ENCODE measurements at regions not wholly inside any gene's neighbourhood (a gene's known extent, or its start where the extent isn't known, plus 50 kb on each side); places are given as distances from the start of the nearest gene placed in this dataset.

- Histone ChIP-seq H3K9me3 (ENCODE audit: control insufficient read depth, low read depth, low read length) (no peaks in the 10 kb centered on the region), H3K27me3 (ENCODE audit: control insufficient read depth, insufficient read depth, low read length) (peaks cover 37% of the 10 kb centered on the region), H3K9ac (ENCODE audit: low read length) (no peak overlapping the region), H3K4me1 (ENCODE audit: control insufficient read depth, low read depth, low read length) (no peaks in the 10 kb centered on the region), H3K27ac (ENCODE audit: low read length) (no peak overlapping the region), H3K36me3 (ENCODE audit: control insufficient read depth, low read depth, low read length) (no peaks in the 10 kb centered on the region), H3K4me3 (ENCODE audit: low read length) (no peak overlapping the region)
These were observed 310.1 kb upstream of the C16orf82 start for GRCh38 chr16:26756633-26757032.

- Histone ChIP-seq H3K4me1 (ENCODE audit: control insufficient read depth, low read depth, low read length) (no peaks in the 10 kb centered on the region), H3K9me3 (ENCODE audit: control insufficient read depth, low read depth, low read length) (no peaks in the 10 kb centered on the region), H3K9ac (ENCODE audit: low read length) (no peak overlapping the region), H3K36me3 (ENCODE audit: control insufficient read depth, low read depth, low read length) (no peaks in the 10 kb centered on the region), H3K4me3 (ENCODE audit: low read length) (no peak overlapping the region), H3K27me3 (ENCODE audit: control insufficient read depth, insufficient read depth, low read length) (no peaks in the 10 kb centered on the region), H3K27ac (ENCODE audit: low read length) (no peak overlapping the region)
These were observed 304.1 kb upstream of the C16orf82 start for GRCh38 chr16:26762594-26762993.

- Histone ChIP-seq H3K27me3 (ENCODE audit: control insufficient read depth, insufficient read depth, low read length) (peaks cover 6% of the 10 kb centered on the region), H3K27ac (ENCODE audit: low read length) (no peak overlapping the region), H3K4me3 (ENCODE audit: low read length) (no peak overlapping the region), H3K36me3 (ENCODE audit: control insufficient read depth, low read depth, low read length) (no peaks in the 10 kb centered on the region), H3K4me1 (ENCODE audit: control insufficient read depth, low read depth, low read length) (no peaks in the 10 kb centered on the region), H3K9me3 (ENCODE audit: control insufficient read depth, low read depth, low read length) (no peaks in the 10 kb centered on the region), H3K9ac (ENCODE audit: low read length) (no peak overlapping the region)
These were observed 301.6 kb upstream of the C16orf82 start for GRCh38 chr16:26765087-26765486.

- Histone ChIP-seq H3K27ac (ENCODE audit: low read length) (no peak overlapping the region), H3K36me3 (ENCODE audit: control insufficient read depth, low read depth, low read length) (no peaks in the 10 kb centered on the region), H3K4me3 (ENCODE audit: low read length) (no peak overlapping the region), H3K4me1 (ENCODE audit: control insufficient read depth, low read depth, low read length) (no peaks in the 10 kb centered on the region), H3K27me3 (ENCODE audit: control insufficient read depth, insufficient read depth, low read length) (peaks cover 9% of the 10 kb centered on the region), H3K9me3 (ENCODE audit: control insufficient read depth, low read depth, low read length) (no peaks in the 10 kb centered on the region), H3K9ac (ENCODE audit: low read length) (no peak overlapping the region)
These were observed 298.2 kb upstream of the C16orf82 start for GRCh38 chr16:26768385-26769010.

- peaks cover 9% of the 10 kb centered on the region for H3K27me3 ChIP-seq (ENCODE audit: control insufficient read depth, insufficient read depth, low read length)
- H3K4me3 ChIP-seq (ENCODE audit: low read length): no peak overlapping the region
These were observed 296.2 kb upstream of the C16orf82 start for GRCh38 chr16:26770547-26770946.

GRCh38 chr16:26772503-26772902, 294.2 kb upstream of the C16orf82 start:
- Histone ChIP-seq H3K27ac (ENCODE audit: low read length) (no peak overlapping the region), H3K4me3 (ENCODE audit: low read length) (no peak overlapping the region), H3K9ac (ENCODE audit: low read length) (no peak overlapping the region), H3K9me3 (ENCODE audit: control insufficient read depth, low read depth, low read length) (no peaks in the 10 kb centered on the region), H3K27me3 (ENCODE audit: control insufficient read depth, insufficient read depth, low read length) (peaks cover 9% of the 10 kb centered on the region), H3K36me3 (ENCODE audit: control insufficient read depth, low read depth, low read length) (no peaks in the 10 kb centered on the region), H3K4me1 (ENCODE audit: control insufficient read depth, low read depth, low read length) (no peaks in the 10 kb centered on the region)

More at GRCh38 chr16:26770547-26770946, 296.2 kb upstream of the C16orf82 start:
- Histone ChIP-seq H3K27ac (ENCODE audit: low read length) (no peak overlapping the region), H3K9ac (ENCODE audit: low read length) (no peak overlapping the region), H3K36me3 (ENCODE audit: control insufficient read depth, low read depth, low read length) (no peaks in the 10 kb centered on the region), H3K9me3 (ENCODE audit: control insufficient read depth, low read depth, low read length) (no peaks in the 10 kb centered on the region), H3K4me1 (ENCODE audit: control insufficient read depth, low read depth, low read length) (no peaks in the 10 kb centered on the region)

- Histone ChIP-seq H3K27me3 (ENCODE audit: control insufficient read depth, insufficient read depth, low read length) (no peaks in the 10 kb centered on the region), H3K36me3 (ENCODE audit: control insufficient read depth, low read depth, low read length) (no peaks in the 10 kb centered on the region), H3K9ac (ENCODE audit: low read length) (no peak overlapping the region), H3K4me1 (ENCODE audit: control insufficient read depth, low read depth, low read length) (no peaks in the 10 kb centered on the region), H3K27ac (ENCODE audit: low read length) (no peak overlapping the region), H3K4me3 (ENCODE audit: low read length) (no peak overlapping the region), H3K9me3 (ENCODE audit: control insufficient read depth, low read depth, low read length) (no peaks in the 10 kb centered on the region)
These were observed 288.9 kb upstream of the C16orf82 start for GRCh38 chr16:26777821-26778220.

GRCh38 chr16:26787924-26788323, 278.8 kb upstream of the C16orf82 start:
- no peak overlapping the region for H3K4me3 ChIP-seq (ENCODE audit: low read length)
- H3K27ac ChIP-seq (ENCODE audit: low read length): no peak overlapping the region
- H3K9ac ChIP-seq (ENCODE audit: low read length): no peak overlapping the region
- H3K9me3 ChIP-seq (ENCODE audit: control insufficient read depth, low read depth, low read length): no peaks in the 10 kb centered on the region
- H3K27me3 ChIP-seq (ENCODE audit: control insufficient read depth, insufficient read depth, low read length): no peaks in the 10 kb centered on the region
- no peaks in the 10 kb centered on the region for H3K36me3 ChIP-seq (ENCODE audit: control insufficient read depth, low read depth, low read length)
- no peaks in the 10 kb centered on the region for H3K4me1 ChIP-seq (ENCODE audit: control insufficient read depth, low read depth, low read length)

GRCh38 chr16:26791169-26791568, 275.6 kb upstream of the C16orf82 start:
- Histone ChIP-seq H3K4me3 (ENCODE audit: low read length) (no peak overlapping the region), H3K9me3 (ENCODE audit: control insufficient read depth, low read depth, low read length) (no peaks in the 10 kb centered on the region), H3K27me3 (ENCODE audit: control insufficient read depth, insufficient read depth, low read length) (no peaks in the 10 kb centered on the region), H3K27ac (ENCODE audit: low read length) (no peak overlapping the region), H3K36me3 (ENCODE audit: control insufficient read depth, low read depth, low read length) (no peaks in the 10 kb centered on the region), H3K4me1 (ENCODE audit: control insufficient read depth, low read depth, low read length) (no peaks in the 10 kb centered on the region), H3K9ac (ENCODE audit: low read length) (no peak overlapping the region)

GRCh38 chr16:26795184-26795583, 271.5 kb upstream of the C16orf82 start:
- no peaks in the 10 kb centered on the region for H3K4me1 ChIP-seq (ENCODE audit: control insufficient read depth, low read depth, low read length)
- H3K27me3 ChIP-seq (ENCODE audit: control insufficient read depth, insufficient read depth, low read length): no peaks in the 10 kb centered on the region
- H3K36me3 ChIP-seq (ENCODE audit: control insufficient read depth, low read depth, low read length): no peaks in the 10 kb centered on the region
- no peak overlapping the region for H3K27ac ChIP-seq (ENCODE audit: low read length)
- H3K4me3 ChIP-seq (ENCODE audit: low read length): no peak overlapping the region
- H3K9ac ChIP-seq (ENCODE audit: low read length): no peak overlapping the region
- H3K9me3 ChIP-seq (ENCODE audit: control insufficient read depth, low read depth, low read length): no peaks in the 10 kb centered on the region

- Histone ChIP-seq H3K4me1 (ENCODE audit: control insufficient read depth, low read depth, low read length) (no peaks in the 10 kb centered on the region), H3K27me3 (ENCODE audit: control insufficient read depth, insufficient read depth, low read length) (no peaks in the 10 kb centered on the region), H3K4me3 (ENCODE audit: low read length) (no peak overlapping the region), H3K9me3 (ENCODE audit: control insufficient read depth, low read depth, low read length) (no peaks in the 10 kb centered on the region), H3K36me3 (ENCODE audit: control insufficient read depth, low read depth, low read length) (no peaks in the 10 kb centered on the region), H3K9ac (ENCODE audit: low read length) (no peak overlapping the region), H3K27ac (ENCODE audit: low read length) (no peak overlapping the region)
These were observed 265.1 kb upstream of the C16orf82 start for GRCh38 chr16:26801628-26802027.

- H3K36me3 ChIP-seq (ENCODE audit: control insufficient read depth, low read depth, low read length): no peaks in the 10 kb centered on the region
- no peak overlapping the region for H3K9ac ChIP-seq (ENCODE audit: low read length)
- no peak overlapping the region for H3K4me3 ChIP-seq (ENCODE audit: low read length)
- H3K4me1 ChIP-seq (ENCODE audit: control insufficient read depth, low read depth, low read length): no peaks in the 10 kb centered on the region
- no peaks in the 10 kb centered on the region for H3K9me3 ChIP-seq (ENCODE audit: control insufficient read depth, low read depth, low read length)
- H3K27me3 ChIP-seq (ENCODE audit: control insufficient read depth, insufficient read depth, low read length): no peaks in the 10 kb centered on the region
- H3K27ac ChIP-seq (ENCODE audit: low read length): no peak overlapping the region
These were observed 264.3 kb upstream of the C16orf82 start for GRCh38 chr16:26802440-26802839.
